H1 (cell line): ENCODE measurements at regions not wholly inside any gene's neighbourhood (a gene's known extent, or its start where the extent isn't known, plus 50 kb on each side); places are given as distances from the start of the nearest gene placed in this dataset.

Experiments
- CBX8 ChIP-seq: fragments of 300-800, 300-1000 bp; sonication (generic); IDR thresholded peaks from 2 replicates; pipeline ENCODE4 v1.7.1; 2016; ENCODE audit warnings: low read depth, low read length, borderline replicate concordance
- EP300 ChIP-seq, 2 experiments: IDR thresholded peaks; 1 replicate in 1 of 2; 2 replicates in 1 of 2; pipeline ENCODE4 v1.6.1; 2011 to 2012; ENCODE audit warnings: low read depth in 2 of 2, low read length in 2 of 2, mild to moderate bottlenecking in 2 of 2, borderline replicate concordance in 1 of 2, inconsistent platforms in 1 of 2, moderate library complexity in 1 of 2
- NRF1 ChIP-seq: IDR thresholded peaks from 2 replicates; pipeline ENCODE4 v1.6.1; 2011; ENCODE audit warnings: mild to moderate bottlenecking, low read depth, low read length, improper control_type of control experiment
- POLR2A ChIP-seq, 2 experiments: IDR thresholded peaks; 1 replicate in 1 of 2; 2 replicates in 1 of 2; pipeline ENCODE4 v1.6.1; 2011; ENCODE audit warnings: low read depth in 2 of 2, low read length in 2 of 2, mild to moderate bottlenecking in 2 of 2; ENCODE audit errors: control extremely low read depth in 1 of 2
- POLR2AphosphoS5 ChIP-seq: IDR thresholded peaks from 2 replicates; pipeline ENCODE4 v1.6.1; 2011; ENCODE audit warnings: low read depth, low read length
- RXRA ChIP-seq: IDR thresholded peaks from 2 replicates; pipeline ENCODE4 v1.6.1; 2011; ENCODE audit warnings: low read depth, mild to moderate bottlenecking, low read length, moderate library complexity; ENCODE audit not compliant: insufficient read depth
- SIN3A ChIP-seq, 2 experiments: IDR thresholded peaks in 1 of 2; conservative IDR thresholded peaks in 1 of 2; 2 replicates each; pipeline ENCODE4 v1.6.1; 2011 to 2012; ENCODE audit warnings: low read length in 2 of 2, improper control_type of control experiment in 1 of 2, low read depth in 1 of 2, mild to moderate bottlenecking in 1 of 2
- SIX5 ChIP-seq: IDR thresholded peaks from 2 replicates; pipeline ENCODE4 v1.6.1; 2011; ENCODE audit warnings: mild to moderate bottlenecking, low read depth, low read length
- TBP ChIP-seq: IDR thresholded peaks from 2 replicates; pipeline ENCODE4 v1.6.1; 2011; ENCODE audit warnings: low read depth, low read length, improper control_type of control experiment
- YY1 ChIP-seq: IDR thresholded peaks from 2 replicates; pipeline ENCODE4 v1.6.1; 2011; ENCODE audit warnings: low read depth, mild to moderate bottlenecking, low read length
- TF ChIP-seq, protein P1 (sequence below), 3 experiments: IDR thresholded peaks; 1 replicate in 2 of 3; 2 replicates in 1 of 3; pipeline versions ENCODE4 v1.5.1 to v1.6.1; 2011; ENCODE audit warnings: low read length in 3 of 3, mild to moderate bottlenecking in 3 of 3, inconsistent platforms in 2 of 3, low read depth in 1 of 3, moderate library complexity in 1 of 3; ENCODE audit not compliant: insufficient read depth in 1 of 3; ENCODE audit errors: control extremely low read depth in 1 of 3

DNA sequence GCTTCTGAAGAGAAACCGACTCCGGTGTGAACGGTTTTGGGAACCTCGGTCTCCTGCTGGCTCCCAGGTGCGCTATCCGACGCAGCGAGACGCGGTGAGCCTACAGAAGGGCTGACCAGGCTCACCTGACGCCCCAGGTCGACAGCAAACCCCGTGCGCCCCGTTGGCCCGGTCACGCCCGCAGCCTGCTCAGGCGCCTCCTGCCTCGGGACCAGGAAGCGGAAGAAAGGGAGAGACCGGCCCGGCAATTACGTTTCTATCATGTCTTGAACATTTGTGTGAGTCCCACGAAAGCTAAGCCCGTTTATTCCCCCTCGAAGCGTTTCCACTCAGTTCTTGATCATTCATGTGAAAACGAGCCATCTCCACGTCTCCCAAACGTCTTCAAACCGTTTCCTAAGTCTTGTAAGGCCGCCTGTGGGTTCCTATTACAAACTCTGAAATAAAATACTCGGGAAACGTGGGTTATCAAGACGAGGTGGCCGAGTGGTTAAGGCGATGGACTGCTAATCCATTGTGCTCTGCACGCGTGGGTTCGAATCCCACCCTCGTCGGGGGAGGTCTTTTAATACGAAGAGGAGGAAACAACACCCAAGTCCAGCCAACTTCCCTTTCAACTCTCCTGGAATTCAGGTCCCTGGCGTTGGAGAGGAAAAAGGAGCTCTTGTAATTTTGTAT, 150.5 kb upstream of the PRSS16 start:
- TF ChIP-seq NRF1 (no peak), POLR2A (IDR thresholded peaks at IDR 0.05; ENCODE audit: control extremely low read depth in 1 of 2, low read depth in 2 of 2, low read length in 2 of 2) (no peak), RXRA (no peak), SIX5 (no peak), SIN3A (conservative IDR thresholded peaks at IDR 0.05 in 1 of 2, IDR thresholded peaks at IDR 0.05 in 1 of 2; ENCODE audit: low read depth in 1 of 2, low read length in 2 of 2) (no peak), POLR2AphosphoS5 (no peak), EP300 (IDR thresholded peaks at IDR 0.05; ENCODE audit: borderline replicate concordance in 1 of 2, low read depth in 2 of 2, low read length in 2 of 2) (no peak), CBX8 (no peak), TBP (peak; percentile 98), YY1 (no peak)
- TF ChIP-seq, protein P1, sequence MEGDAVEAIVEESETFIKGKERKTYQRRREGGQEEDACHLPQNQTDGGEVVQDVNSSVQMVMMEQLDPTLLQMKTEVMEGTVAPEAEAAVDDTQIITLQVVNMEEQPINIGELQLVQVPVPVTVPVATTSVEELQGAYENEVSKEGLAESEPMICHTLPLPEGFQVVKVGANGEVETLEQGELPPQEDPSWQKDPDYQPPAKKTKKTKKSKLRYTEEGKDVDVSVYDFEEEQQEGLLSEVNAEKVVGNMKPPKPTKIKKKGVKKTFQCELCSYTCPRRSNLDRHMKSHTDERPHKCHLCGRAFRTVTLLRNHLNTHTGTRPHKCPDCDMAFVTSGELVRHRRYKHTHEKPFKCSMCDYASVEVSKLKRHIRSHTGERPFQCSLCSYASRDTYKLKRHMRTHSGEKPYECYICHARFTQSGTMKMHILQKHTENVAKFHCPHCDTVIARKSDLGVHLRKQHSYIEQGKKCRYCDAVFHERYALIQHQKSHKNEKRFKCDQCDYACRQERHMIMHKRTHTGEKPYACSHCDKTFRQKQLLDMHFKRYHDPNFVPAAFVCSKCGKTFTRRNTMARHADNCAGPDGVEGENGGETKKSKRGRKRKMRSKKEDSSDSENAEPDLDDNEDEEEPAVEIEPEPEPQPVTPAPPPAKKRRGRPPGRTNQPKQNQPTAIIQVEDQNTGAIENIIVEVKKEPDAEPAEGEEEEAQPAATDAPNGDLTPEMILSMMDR (IDR thresholded peaks at IDR 0.05; ENCODE audit: control extremely low read depth in 1 of 3, insufficient read depth in 1 of 3, low read depth in 1 of 3, low read length in 3 of 3), result no peak
